HG02938 (cell line): ENCODE measurements at regions not wholly inside any gene's neighbourhood (a gene's known extent, or its start where the extent isn't known, plus 50 kb on each side); places are given as distances from the start of the nearest gene placed in this dataset.
"Not testable (repeated sequence)": the region's sequence is repeated elsewhere in the genome, so short reads cannot be mapped to it uniquely, and the experiment has no call there.

ENCODE experiments used
- ATAC-seq: cut with Tn5 transposase; IDR thresholded peaks from one replicate; pipeline ENCODE4 v1.9.1; 2021; ENCODE audit warnings: mild to moderate bottlenecking, moderate library complexity; ENCODE audit not compliant: unreplicated experiment

- ATAC-seq: no peak
Measured at GRCh38 chr3:33956206-33956605, 157.8 kb downstream of the PDCD6IP start.

DNA sequence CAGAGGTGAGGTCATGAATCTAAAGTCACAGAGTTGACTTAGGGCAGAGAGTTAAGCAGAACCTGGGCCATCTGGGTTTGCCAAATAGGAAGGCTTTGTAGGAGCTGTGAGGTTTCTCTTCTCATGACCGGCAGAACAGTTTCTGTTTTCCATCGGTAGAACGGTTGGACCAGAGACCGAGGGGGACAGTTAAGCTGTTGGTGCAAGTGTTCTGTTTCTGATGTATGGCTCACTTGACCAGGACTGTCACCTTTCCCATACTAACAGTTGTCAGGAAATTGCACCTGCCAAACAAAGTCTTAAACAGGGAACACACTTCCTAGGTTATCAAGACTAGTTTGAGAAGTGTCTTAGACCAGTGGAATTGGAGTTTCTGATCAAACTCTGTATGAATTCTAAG lies 158.3 kb downstream of the PDCD6IP start:
- no peak for ATAC-seq

GRCh38 chr3:33957176-33957575 lies 158.7 kb downstream of the PDCD6IP start:
- ATAC-seq: no peak

GRCh38 chr3:33958661-33959060 lies 160.2 kb downstream of the PDCD6IP start:
- ATAC-seq: no peak

GRCh38 chr3:33962396-33962795 lies 164.0 kb downstream of the PDCD6IP start:
- no peak for ATAC-seq

- not testable (repeated sequence) for ATAC-seq
Measured at GRCh38 chr3:33970180-33970579, 171.8 kb downstream of the PDCD6IP start.

GRCh38 chr3:33971055-33971454 lies 172.6 kb downstream of the PDCD6IP start:
- no peak for ATAC-seq

- ATAC-seq: no peak
Measured at GRCh38 chr3:33975463-33975862, 177.0 kb downstream of the PDCD6IP start.

GRCh38 chr3:33977227-33977626 lies 178.8 kb downstream of the PDCD6IP start:
- no peak for ATAC-seq

DNA sequence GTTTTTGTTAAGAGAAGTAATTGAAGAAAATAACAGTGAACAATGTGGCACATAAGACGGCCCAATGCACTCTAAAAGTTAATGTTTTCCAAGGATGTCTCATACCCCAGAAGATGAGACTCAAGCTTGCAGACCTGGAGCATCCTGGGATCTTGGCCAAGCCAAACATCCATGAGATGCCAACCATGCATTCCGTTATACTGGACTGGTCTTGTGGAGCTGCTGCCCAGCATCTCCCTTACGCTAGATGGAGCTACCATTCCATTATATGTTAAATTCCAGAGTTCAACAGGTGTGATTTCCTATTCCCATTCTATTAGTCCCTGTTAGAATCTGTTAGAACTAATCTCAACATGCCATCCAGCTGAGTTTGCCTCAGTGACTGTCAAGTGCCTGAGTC lies 181.8 kb downstream of the PDCD6IP start:
- ATAC-seq: no peak

GRCh38 chr3:33982269-33982798 lies 183.9 kb downstream of the PDCD6IP start:
- no peak for ATAC-seq

DNA sequence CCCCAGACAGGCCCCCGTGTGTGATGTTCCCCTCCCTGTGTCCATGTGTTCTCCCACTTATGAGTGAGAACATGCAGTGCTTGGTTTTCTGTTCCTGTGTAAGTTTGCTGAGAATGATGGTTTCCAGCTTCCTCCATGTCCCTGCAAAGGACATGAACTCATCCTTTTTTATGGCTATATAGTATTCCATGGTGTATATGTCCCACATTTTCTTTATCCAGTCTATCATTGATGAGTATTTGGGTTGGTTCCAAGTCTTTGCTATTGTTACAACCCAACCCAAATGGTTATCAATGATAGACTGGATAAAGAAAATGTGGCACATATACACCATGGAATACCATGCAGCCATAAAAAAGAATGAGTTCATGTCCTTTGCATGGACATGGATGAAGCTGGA lies 184.5 kb downstream of the PDCD6IP start:
- not testable (repeated sequence) for ATAC-seq

GRCh38 chr3:33989229-33989628 lies 190.8 kb downstream of the PDCD6IP start:
- no peak for ATAC-seq

- ATAC-seq: no peak
Measured at GRCh38 chr3:33991673-33992072, 193.2 kb downstream of the PDCD6IP start.

GRCh38 chr3:33993631-33994030 lies 195.2 kb downstream of the PDCD6IP start:
- ATAC-seq: no peak

DNA sequence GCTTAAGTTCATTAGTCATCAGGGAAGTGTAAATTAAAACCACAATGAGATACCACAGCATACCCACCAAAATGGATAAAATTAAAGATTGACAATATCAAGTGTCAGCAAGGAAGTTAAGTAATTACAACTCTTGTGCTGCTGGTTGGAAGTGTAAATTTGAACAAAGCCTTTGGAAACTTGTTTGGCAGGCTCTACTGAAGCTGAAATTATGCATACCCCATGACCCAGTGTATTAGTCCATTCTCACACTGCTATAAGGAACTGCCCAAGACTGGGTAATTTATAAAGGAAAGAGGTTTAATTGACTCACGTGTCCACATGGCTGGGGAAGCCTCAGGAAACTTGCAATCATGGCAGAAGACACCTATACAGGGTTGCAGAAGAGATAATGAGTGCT lies 196.1 kb downstream of the PDCD6IP start:
- ATAC-seq: no peak

DNA sequence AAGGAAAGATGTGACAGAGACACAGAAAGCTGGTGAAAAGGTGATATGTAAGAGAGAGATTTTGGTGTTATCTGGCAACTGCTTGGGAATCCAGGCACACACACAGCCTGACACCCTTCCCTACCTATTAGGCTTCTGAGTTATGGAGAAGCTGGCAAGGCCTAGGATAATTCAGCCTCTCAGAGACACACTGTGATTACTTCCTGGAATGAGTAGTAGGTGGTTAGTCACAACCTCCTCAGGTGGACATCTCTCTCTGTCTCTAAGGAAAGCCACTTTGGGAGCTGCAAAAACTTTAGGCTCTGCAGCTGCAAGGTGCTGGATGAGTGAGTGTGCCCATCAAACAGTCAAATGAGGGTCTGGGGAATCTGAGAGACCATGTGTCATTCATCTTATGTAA lies 201.9 kb downstream of the PDCD6IP start:
- ATAC-seq: no peak

DNA sequence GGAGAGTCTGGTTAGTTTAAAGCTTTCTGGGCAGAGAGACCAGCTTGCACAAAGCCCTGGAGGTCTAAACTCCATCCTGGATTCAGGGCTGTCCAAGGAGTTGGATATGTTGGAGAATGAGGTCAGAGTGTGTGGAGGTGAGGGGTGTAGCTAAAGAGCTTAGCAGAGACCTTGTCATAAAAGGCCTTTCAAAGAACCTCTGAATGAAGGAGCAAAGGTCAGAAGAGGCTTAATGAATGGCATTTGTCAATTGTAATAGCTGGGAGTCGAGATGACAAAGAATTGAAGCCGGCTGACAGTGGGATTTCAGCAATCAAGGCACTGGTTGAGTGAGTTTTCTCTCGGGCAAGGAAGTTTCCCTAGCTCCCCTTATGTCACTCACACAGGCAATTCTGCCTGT lies 202.6 kb downstream of the PDCD6IP start:
- ATAC-seq: no peak

- no peak for ATAC-seq
Measured at GRCh38 chr3:34001990-34002389, 203.6 kb downstream of the PDCD6IP start.

GRCh38 chr3:34002569-34003100 lies 204.2 kb downstream of the PDCD6IP start:
- no peak for ATAC-seq

GRCh38 chr3:34005886-34006285 lies 207.5 kb downstream of the PDCD6IP start:
- no peak for ATAC-seq

GRCh38 chr3:34008191-34008590 lies 209.8 kb downstream of the PDCD6IP start:
- no peak for ATAC-seq
